ENCODE measurements at regions not wholly inside any gene's neighbourhood (a gene's known extent, or its start where the extent isn't known, plus 50 kb on each side); places are given as distances from the start of the nearest gene placed in this dataset.

DNA sequence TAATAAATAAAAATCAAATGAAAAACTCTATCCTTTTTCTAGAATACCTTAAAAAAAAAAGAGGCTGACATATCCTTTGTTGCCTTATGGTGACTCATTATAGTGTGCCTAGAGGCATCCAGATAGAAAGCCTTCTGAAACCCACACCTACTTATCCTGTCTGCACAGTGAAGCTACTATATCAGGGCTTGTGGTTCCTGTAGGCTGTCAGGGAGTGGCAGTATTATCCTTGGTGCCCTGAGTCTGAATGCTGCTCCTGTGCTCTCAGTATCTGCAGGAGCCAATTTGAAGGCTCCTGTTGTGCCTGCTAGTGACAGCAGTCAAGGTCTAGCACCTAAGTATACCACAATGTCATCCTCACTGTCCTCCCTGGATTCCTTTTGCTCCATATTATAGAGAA lies 168.4 kb upstream of the AVPR1A start (continued):
- TF ChIP-seq MZF1 (CRISPR knock-in tag; IDR thresholded peaks at IDR 0.05; ENCODE audit: borderline replicate concordance): no peak
- no peak for TF ChIP-seq CTCF (CRISPR knock-in tag; IDR thresholded peaks at IDR 0.05)
- no peak for TF ChIP-seq ETV5 (CRISPR knock-in tag; IDR thresholded peaks at IDR 0.05; ENCODE audit: borderline replicate concordance)
- no peak for TF ChIP-seq NR3C1 (CRISPR knock-in tag; IDR thresholded peaks at IDR 0.05)
- TF ChIP-seq TRAFD1 (CRISPR knock-in tag; IDR thresholded peaks at IDR 0.05; ENCODE audit: borderline replicate concordance): no peak

DNA sequence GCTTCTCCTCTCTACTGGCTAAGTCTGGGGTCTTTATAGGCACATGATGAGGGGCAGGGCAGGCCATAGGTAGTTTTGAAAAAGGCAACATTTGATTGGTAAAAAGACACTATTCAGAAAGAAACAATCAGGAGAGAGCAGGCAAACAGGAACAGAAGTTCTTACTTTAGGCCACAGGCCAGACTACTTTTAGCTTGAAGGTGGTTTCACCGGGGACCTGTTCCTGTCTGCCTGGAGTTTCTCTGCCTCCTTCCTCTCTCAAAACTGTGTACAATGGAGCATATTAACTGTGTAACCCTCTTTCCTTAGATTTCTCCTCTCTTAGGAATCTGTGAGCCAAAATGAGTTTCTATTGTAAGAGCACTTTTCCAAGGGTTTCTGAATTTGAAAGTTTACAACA lies 167.9 kb upstream of the AVPR1A start:
- intact Hi-C loops (cut with micrococcal nuclease; ENCODE audit: unreplicated experiment): no loop called here
- H3K9me3 ChIP-seq (ENCODE audit: low read length): no peaks in the 10 kb centered on the region
- in situ Hi-C loops (cut with HindIII; ENCODE audit: extremely low pct_ligation_motif_present, low pct_unique_long_range_greater_than_20kb): no loop called here
- no peaks in the 10 kb centered on the region for H3K79me2 ChIP-seq (ENCODE audit: insufficient read depth, low read length)
- CTCF ChIA-PET (ENCODE audit: low intra/inter-chr PET ratio, low total read pairs): no interaction called here
- H4K20me1 ChIP-seq (ENCODE audit: insufficient read depth, low read length): no peaks in the 10 kb centered on the region
- no peaks in the 10 kb centered on the region for H3K4me1 ChIP-seq (ENCODE audit: insufficient read depth, low read length)
- no peak for FAIRE-seq
- H3K27me3 ChIP-seq (ENCODE audit: control insufficient read depth in 1 of 2, insufficient read depth in 2 of 2, low read length in 2 of 2): no peaks in the 10 kb centered on the region; a peak in 1 of 5 replicates
- no peak overlapping the region for H2AFZ ChIP-seq (ENCODE audit: low read length)
- POLR2A ChIA-PET: no interaction called here
- no peak for ATAC-seq
- BruUV-seq (replicated peaks): no TSS peak
- no peak overlapping the region for H3K27ac ChIP-seq (ENCODE audit: extremely low read length, insufficient read depth, low read length)
- no peaks in the 10 kb centered on the region for H3K36me3 ChIP-seq (replicated peaks in 1 of 2; ENCODE audit: control insufficient read depth in 1 of 2, insufficient read depth in 2 of 2, low read length in 2 of 2)
- DNase-seq (ENCODE audit: low spot score): no peak
- H3K4me2 ChIP-seq (ENCODE audit: low read depth, low read length): no peak overlapping the region
- H3K4me3 ChIP-seq (replicated peaks in 1 of 3; ENCODE audit: insufficient read depth in 1 of 3, low read depth in 2 of 3, low read length in 3 of 3): no peak overlapping the region
- no peak overlapping the region for H3K9ac ChIP-seq (ENCODE audit: insufficient read depth, low read depth, low read length)
- WGBS (ENCODE audit: low lambda C conversion rate): 0% methylated on average over 1 of the region's 1 CpG
- no peak for TF ChIP-seq ZNF317 (CRISPR knock-in tag; IDR thresholded peaks at IDR 0.05)
- no peak for TF ChIP-seq KDM2A (CRISPR knock-in tag; IDR thresholded peaks at IDR 0.05; ENCODE audit: borderline replicate concordance, low read depth)
- TF ChIP-seq THAP8 (CRISPR knock-in tag; IDR thresholded peaks at IDR 0.05; ENCODE audit: borderline replicate concordance): no peak
- no peak for TF ChIP-seq ZNF431 (CRISPR knock-in tag; IDR thresholded peaks at IDR 0.05; ENCODE audit: borderline replicate concordance, low read depth)
- no peak for TF ChIP-seq TIGD3 (CRISPR knock-in tag; IDR thresholded peaks at IDR 0.05; ENCODE audit: borderline replicate concordance)
- TF ChIP-seq ZBTB42 (CRISPR knock-in tag; IDR thresholded peaks at IDR 0.05): no peak
- TF ChIP-seq PBX2 (CRISPR knock-in tag; IDR thresholded peaks at IDR 0.05): no peak
- no peak for TF ChIP-seq HNRNPK (IDR thresholded peaks at IDR 0.05; ENCODE audit: low read depth, low read length, poor library complexity, severe bottlenecking)
- TF ChIP-seq IKZF1 (IDR thresholded peaks at IDR 0.05): no peak
- TF ChIP-seq TOE1 (CRISPR knock-in tag; IDR thresholded peaks at IDR 0.05): no peak
- TF ChIP-seq ZNF747 (CRISPR knock-in tag; IDR thresholded peaks at IDR 0.05; ENCODE audit: borderline replicate concordance): no peak
- TF ChIP-seq NFRKB (IDR thresholded peaks at IDR 0.05): no peak
- no peak for TF ChIP-seq MAF1 (CRISPR knock-in tag; IDR thresholded peaks at IDR 0.05; ENCODE audit: borderline replicate concordance)

Measured in HepG2 (cell line).